CD4-positive, alpha-beta T cell (primary cell): ENCODE measurements at regions not wholly inside any gene's neighbourhood (a gene's known extent, or its start where the extent isn't known, plus 50 kb on each side); places are given as distances from the start of the nearest gene placed in this dataset.
"Not testable (repeated sequence)": the region's sequence is repeated elsewhere in the genome, so short reads cannot be mapped to it uniquely, and the experiment has no call there.

Experiments
- ATAC-seq: fragments of 200-7000 bp; cut with Tn5 transposase; one replicate; pipeline ENCODE4 v1.10.0; 2022; ENCODE audit warnings: mild to moderate bottlenecking; ENCODE audit not compliant: poor library complexity
- CTCF ChIA-PET: fragments of 350-600 bp; sonication (Branson Sonifier 250); formaldehyde crosslinking; loops from one replicate; lab custom pipeline; 2021; ENCODE audit warnings: antibody characterized with exemption, inconsistent platforms; lab: Charles Lee
- POLR2A ChIA-PET: fragments of 350-600 bp; sonication (Branson Sonifier 250); formaldehyde crosslinking; loops from one replicate; lab custom pipeline; 2021; ENCODE audit warnings: antibody characterized with exemption, inconsistent platforms; lab: Charles Lee
- DNase-seq, 14 experiments: peaks; one replicate each; pipeline ENCODE4 v3.0.0-alpha.2; 2013 to 2020; ENCODE audit warnings: mixed read lengths in 2 of 14
- H3K27ac ChIP-seq, 2 donors: one replicate each; pipeline versions ENCODE4 v1.5.1 to v1.7.0; 2013; ENCODE audit warnings: low read length in 2 of 2, low read depth in 1 of 2, mild to moderate bottlenecking in 1 of 2
- H3K27me3 ChIP-seq, 2 experiments: 1 replicate in 1 of 2; 2 replicates in 1 of 2; pipeline versions ENCODE4 v1.6.1 to v1.7.0; 2013; ENCODE audit warnings: low read length in 2 of 2, control low read depth in 1 of 2, mild to moderate bottlenecking in 1 of 2, moderate library complexity in 1 of 2; ENCODE audit not compliant: insufficient read depth in 2 of 2, control insufficient read depth in 1 of 2
- H3K36me3 ChIP-seq: one replicate; pipeline ENCODE4 v1.6.1; 2013; ENCODE audit warnings: low read length, control low read depth; ENCODE audit not compliant: insufficient read depth
- H3K4me1 ChIP-seq: one replicate; pipeline ENCODE4 v1.6.1; 2013; ENCODE audit warnings: low read length, control low read depth; ENCODE audit not compliant: insufficient read depth
- H3K4me3 ChIP-seq: one replicate; pipeline ENCODE4 v1.5.1; 2013; ENCODE audit warnings: mild to moderate bottlenecking, low read length, moderate library complexity
- H3K9me3 ChIP-seq, 2 experiments: 1 replicate in 1 of 2; 2 replicates in 1 of 2; pipeline versions ENCODE4 v1.6.1 to v1.7.0; 2013; ENCODE audit warnings: low read length in 2 of 2, mild to moderate bottlenecking in 2 of 2, control low read depth in 1 of 2, moderate library complexity in 1 of 2; ENCODE audit not compliant: control insufficient read depth in 1 of 2, insufficient read depth in 1 of 2
- H3K27ac Mint-ChIP-seq: one replicate; pipeline ENCODE4 v1.8.0; 2020; ENCODE audit warnings: mixed read lengths
- H3K27me3 Mint-ChIP-seq: one replicate; pipeline ENCODE4 v1.8.0; 2021; ENCODE audit warnings: mixed read lengths
- H3K36me3 Mint-ChIP-seq: one replicate; pipeline ENCODE4 v1.8.0; 2021; ENCODE audit warnings: low read depth, mixed read lengths
- H3K4me1 Mint-ChIP-seq: one replicate; pipeline ENCODE4 v1.8.0; 2021; ENCODE audit warnings: low read depth, mixed read lengths
- H3K4me3 Mint-ChIP-seq: one replicate; pipeline ENCODE4 v1.8.0; 2020; ENCODE audit warnings: mild to moderate bottlenecking, mixed read lengths
- H3K9me3 Mint-ChIP-seq: one replicate; pipeline ENCODE4 v1.8.0; 2020; ENCODE audit warnings: mixed read lengths
- intact Hi-C, 2 experiments: fragments of 100-400 bp; cut with DNase I in 1 of 2; cut with micrococcal nuclease in 1 of 2; formaldehyde crosslinking; loops; one replicate each; pipeline versions ENCODE4 v1.15.1 to v1.9.0; 2023 to 2025; cut with DNase I, micrococcal nuclease
- TF ChIP-seq, protein P1 (sequence below): fragments of 200-600 bp; IDR thresholded peaks from one replicate; pipeline ENCODE4 v1.8.0; 2022; ENCODE audit warnings: antibody characterized with exemption, mild to moderate bottlenecking

DNA sequence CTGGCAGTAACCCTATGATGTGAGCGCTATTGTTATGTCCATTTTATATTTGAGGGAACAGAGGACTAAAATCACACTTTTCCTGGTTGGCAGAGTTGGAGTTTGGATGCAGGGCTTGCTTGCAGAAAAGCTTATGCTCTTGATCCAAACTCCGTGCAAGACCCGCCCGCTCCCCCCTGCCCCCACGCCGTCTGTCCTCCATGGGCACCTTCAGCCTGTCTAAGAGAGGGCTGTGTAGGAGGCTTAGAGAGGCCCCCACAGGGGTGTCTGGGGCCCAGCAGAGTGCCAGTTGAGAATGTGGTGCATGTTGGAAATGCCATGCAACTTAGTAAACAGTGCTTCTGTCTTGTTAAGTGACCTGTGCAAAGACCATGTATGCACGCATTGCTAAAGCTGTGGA lies 170.5 kb upstream of the NPY start:
- Mint-ChIP-seq H3K4me1 (no peaks in the 10 kb centered on the region), H3K9me3 (no peaks in the 10 kb centered on the region), H3K27ac (no peak overlapping the region), H3K27me3 (peaks cover 40% of the 10 kb centered on the region), H3K4me3 (no peak overlapping the region), H3K36me3 (no peaks in the 10 kb centered on the region)
- ChIA-PET POLR2A (no interaction called here), CTCF (no interaction called here)
- Histone ChIP-seq H3K4me1 (no peaks in the 10 kb centered on the region), H3K27ac (no peak overlapping the region), H3K4me3 (no peak overlapping the region), H3K27me3 (no peaks in the 10 kb centered on the region), H3K9me3 (no peaks in the 10 kb centered on the region), H3K36me3 (no peaks in the 10 kb centered on the region)
- DNase-seq (no peak), ATAC-seq (no peak)
- TF ChIP-seq, protein P1, sequence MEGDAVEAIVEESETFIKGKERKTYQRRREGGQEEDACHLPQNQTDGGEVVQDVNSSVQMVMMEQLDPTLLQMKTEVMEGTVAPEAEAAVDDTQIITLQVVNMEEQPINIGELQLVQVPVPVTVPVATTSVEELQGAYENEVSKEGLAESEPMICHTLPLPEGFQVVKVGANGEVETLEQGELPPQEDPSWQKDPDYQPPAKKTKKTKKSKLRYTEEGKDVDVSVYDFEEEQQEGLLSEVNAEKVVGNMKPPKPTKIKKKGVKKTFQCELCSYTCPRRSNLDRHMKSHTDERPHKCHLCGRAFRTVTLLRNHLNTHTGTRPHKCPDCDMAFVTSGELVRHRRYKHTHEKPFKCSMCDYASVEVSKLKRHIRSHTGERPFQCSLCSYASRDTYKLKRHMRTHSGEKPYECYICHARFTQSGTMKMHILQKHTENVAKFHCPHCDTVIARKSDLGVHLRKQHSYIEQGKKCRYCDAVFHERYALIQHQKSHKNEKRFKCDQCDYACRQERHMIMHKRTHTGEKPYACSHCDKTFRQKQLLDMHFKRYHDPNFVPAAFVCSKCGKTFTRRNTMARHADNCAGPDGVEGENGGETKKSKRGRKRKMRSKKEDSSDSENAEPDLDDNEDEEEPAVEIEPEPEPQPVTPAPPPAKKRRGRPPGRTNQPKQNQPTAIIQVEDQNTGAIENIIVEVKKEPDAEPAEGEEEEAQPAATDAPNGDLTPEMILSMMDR, result no peak
- intact Hi-C loops, result no loop called here

DNA sequence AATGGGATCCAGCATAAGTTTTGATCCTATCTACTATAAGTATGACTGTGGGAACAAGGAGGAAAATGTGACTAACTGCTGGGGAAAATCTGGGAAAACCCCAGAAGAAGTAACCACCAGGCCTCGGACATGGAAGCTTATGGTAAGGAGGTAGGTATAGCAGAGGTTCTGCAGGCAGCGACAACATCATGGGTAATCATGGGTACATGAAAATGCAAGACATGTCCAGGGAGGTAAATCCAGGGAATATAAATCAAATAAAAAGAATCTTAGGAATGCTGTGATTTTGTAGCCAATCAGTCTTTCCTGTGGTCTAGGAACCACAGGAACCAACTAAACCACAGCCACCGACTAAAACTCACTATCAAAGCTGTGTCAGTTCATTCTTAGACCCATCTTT lies 168.3 kb upstream of the NPY start:
- H3K27me3 Mint-ChIP-seq, result peaks cover 43% of the 10 kb centered on the region
- Histone ChIP-seq H3K27me3 (no peaks in the 10 kb centered on the region), H3K4me1 (no peaks in the 10 kb centered on the region), H3K4me3 (no peak overlapping the region), H3K9me3 (no peaks in the 10 kb centered on the region), H3K27ac (no peak overlapping the region), H3K36me3 (no peaks in the 10 kb centered on the region)
- intact Hi-C loops, result no loop called here
- TF ChIP-seq, protein P1, result no peak
- H3K36me3 Mint-ChIP-seq, result no peaks in the 10 kb centered on the region
- H3K9me3 Mint-ChIP-seq, result no peaks in the 10 kb centered on the region
- H3K4me3 Mint-ChIP-seq, result no peak overlapping the region
- ChIA-PET POLR2A (no interaction called here), CTCF (no interaction called here)
- DNase-seq, result no peak
- ATAC-seq, result no peak
- no peak overlapping the region for H3K27ac Mint-ChIP-seq
- H3K4me1 Mint-ChIP-seq, result no peaks in the 10 kb centered on the region

DNA sequence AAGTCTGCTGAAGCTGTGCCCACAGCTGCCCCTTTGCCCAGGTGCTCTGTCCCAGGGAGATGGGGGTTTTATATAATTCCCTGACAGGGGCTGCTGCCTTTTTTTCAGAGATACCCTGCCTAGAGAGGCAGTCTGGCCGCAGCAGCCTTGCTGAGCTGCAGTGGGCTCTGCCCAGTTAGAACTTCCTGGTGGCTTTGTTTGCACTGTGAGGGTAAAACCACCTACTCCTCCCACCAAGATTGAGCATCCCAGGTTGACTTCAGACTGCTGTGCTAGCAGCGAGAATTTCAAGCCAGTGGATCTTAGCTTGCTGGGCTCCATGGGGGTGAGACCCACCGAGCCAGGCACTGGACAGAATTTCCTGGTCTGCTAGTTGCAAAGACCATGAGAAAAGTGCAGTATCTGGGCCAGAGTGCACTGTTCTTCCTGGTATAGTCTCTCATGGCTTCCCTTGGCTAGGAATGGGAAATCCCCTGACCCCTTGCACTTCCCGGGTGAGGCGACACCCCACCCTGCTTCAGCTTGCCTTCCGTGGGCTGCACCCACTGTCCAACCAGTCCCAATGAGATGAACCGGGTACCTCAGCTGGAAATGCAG lies 166.0 kb upstream of the NPY start:
- ATAC-seq, DNase-seq, H3K4me3 ChIP-seq, H3K4me3 Mint-ChIP-seq, POLR2A ChIA-PET, H3K4me1 Mint-ChIP-seq, H3K27ac Mint-ChIP-seq, H3K9me3 ChIP-seq, H3K27me3 ChIP-seq, CTCF ChIA-PET, intact Hi-C loops, H3K36me3 Mint-ChIP-seq, H3K27ac ChIP-seq, H3K4me1 ChIP-seq, H3K36me3 ChIP-seq, H3K9me3 Mint-ChIP-seq: not testable (repeated sequence)
- H3K27me3 Mint-ChIP-seq, result peaks cover 37% of the 10 kb centered on the region

DNA sequence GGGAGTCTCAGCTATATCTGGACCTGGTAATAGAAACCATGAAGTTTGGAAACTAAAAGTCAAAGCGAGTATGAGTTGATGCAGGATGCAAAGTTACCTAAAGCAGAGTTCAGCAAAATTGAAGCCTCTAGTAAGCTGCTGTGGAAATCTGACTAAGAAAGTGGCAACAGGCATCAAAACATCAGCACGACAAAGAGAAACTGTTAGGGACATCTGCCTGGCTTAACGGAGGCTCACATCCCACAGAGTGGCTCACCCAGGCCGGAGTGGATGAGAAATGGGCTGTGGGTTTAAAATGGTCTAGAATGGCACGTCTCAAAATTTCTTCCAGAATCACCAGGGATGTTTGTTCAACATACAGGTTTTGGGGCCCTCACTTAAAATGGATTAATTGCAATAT lies 164.1 kb upstream of the NPY start:
- ATAC-seq (no peak), DNase-seq (no peak)
- Mint-ChIP-seq H3K27ac (no peak overlapping the region), H3K4me1 (no peaks in the 10 kb centered on the region), H3K9me3 (no peaks in the 10 kb centered on the region), H3K4me3 (no peak overlapping the region), H3K36me3 (no peaks in the 10 kb centered on the region), H3K27me3 (peaks cover 23% of the 10 kb centered on the region)
- Histone ChIP-seq H3K27ac (no peak overlapping the region), H3K4me1 (no peaks in the 10 kb centered on the region), H3K36me3 (no peaks in the 10 kb centered on the region), H3K9me3 (no peaks in the 10 kb centered on the region), H3K4me3 (no peak overlapping the region), H3K27me3 (peaks cover 4 to 6% of the 10 kb centered on the region in 2 experiments)
- intact Hi-C loops, result no loop called here
- ChIA-PET POLR2A (no interaction called here), CTCF (no interaction called here)
- TF ChIP-seq, protein P1, result no peak
